ENCODE measurements at regions not wholly inside any gene's neighbourhood (a gene's known extent, or its start where the extent isn't known, plus 50 kb on each side); places are given as distances from the start of the nearest gene placed in this dataset.
A peak's percentile ranks its signal among the peaks of the same experiment; 100 is the strongest.

GRCh38 chr4:104879367-104879766, 267.3 kb upstream of the TET2 start:
- H3K4me3 ChIP-seq (ENCODE audit: low read length) = no peak overlapping the region
- H3K36me3 ChIP-seq (ENCODE audit: low read depth, low read length) = no peaks in the 10 kb centered on the region
- no peak overlapping the region for H3K27ac ChIP-seq (ENCODE audit: low read length)
- peaks cover 18% of the 10 kb centered on the region for H3K4me1 ChIP-seq (ENCODE audit: insufficient read depth, low read length)
- H3K27me3 ChIP-seq (ENCODE audit: low read length) = no peaks in the 10 kb centered on the region
- H3K79me2 ChIP-seq (ENCODE audit: low read length) = no peaks in the 10 kb centered on the region
- TF ChIP-seq CTCF (conservative IDR thresholded peaks at IDR 0.05; ENCODE audit: low read depth, low read length) (no peak), EZH2 (IDR thresholded peaks at IDR 0.05; ENCODE audit: low read length, unreplicated experiment) (no peak), EZH2phosphoT487 (IDR thresholded peaks at IDR 0.05; ENCODE audit: borderline replicate concordance, low read length) (no peak)
- ChIA-PET CTCF (no interaction called here), POLR2A (ENCODE audit: unreplicated experiment) (interaction anchor here (0.5 to 0.6 kb wide), 2 partner anchors 247 to 1400 kb away, joined by 3 to 5 read pairs; no protein-coding TSS in a partner anchor)
- ATAC-seq (peak; percentile 59; the same call in 1 of the 2 replicates), DNase-seq (peak; percentile 59)
- intact Hi-C loops (cut with micrococcal nuclease) = no loop called here
- no peak overlapping the region for H3K9ac ChIP-seq (ENCODE audit: low read length)
- H3F3A ChIP-seq (ENCODE audit: low read length, unreplicated experiment) = no peaks in the 10 kb centered on the region
- H2AFZ ChIP-seq (ENCODE audit: low read length) = no peak overlapping the region
- peak overlapping the region; percentile 41; the same call in 1 of the 2 replicates for H3K4me2 ChIP-seq (ENCODE audit: low read length)
- H3K9me3 ChIP-seq (ENCODE audit: low read length) = no peaks in the 10 kb centered on the region
- no TSS peak for BruUV-seq (replicated peaks)
- H3K9me2 ChIP-seq (replicated peaks; ENCODE audit: low read length) = no peaks in the 10 kb centered on the region
- H4K20me1 ChIP-seq (ENCODE audit: low read length) = no peaks in the 10 kb centered on the region

DNA sequence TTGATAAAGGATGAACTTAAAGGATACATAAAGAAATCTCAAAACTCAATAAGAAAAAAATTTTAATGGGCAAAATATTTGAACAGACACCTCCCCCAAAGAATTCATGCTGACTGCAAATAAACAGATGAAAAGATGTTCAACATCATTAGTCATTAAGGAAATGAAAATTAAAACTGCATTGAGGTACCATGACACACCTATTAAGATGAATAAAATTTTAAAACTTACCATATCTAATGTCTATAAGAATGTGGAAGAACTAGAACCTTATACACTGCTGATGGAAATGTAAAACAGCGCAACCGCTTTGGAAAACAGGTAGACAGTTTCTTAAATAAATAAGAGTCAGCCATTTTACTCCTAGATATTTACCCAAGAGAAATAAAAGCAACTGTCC, 266.8 kb upstream of the TET2 start:
- no peaks in the 10 kb centered on the region for H3K36me3 ChIP-seq (ENCODE audit: low read depth, low read length)
- no peaks in the 10 kb centered on the region for H3F3A ChIP-seq (ENCODE audit: low read length, unreplicated experiment)
- H3K4me3 ChIP-seq (ENCODE audit: low read length) = no peak overlapping the region
- no peaks in the 10 kb centered on the region for H3K27me3 ChIP-seq (ENCODE audit: low read length)
- ATAC-seq = peak; percentile 22; the same call in 1 of the 2 replicates
- ChIA-PET POLR2A (ENCODE audit: unreplicated experiment) (interaction anchor here (0.5 to 0.6 kb wide), 2 partner anchors 247 to 1399 kb away, joined by 3 to 5 read pairs; no protein-coding TSS in a partner anchor), CTCF (no interaction called here)
- TF ChIP-seq CTCF (conservative IDR thresholded peaks at IDR 0.05; ENCODE audit: low read depth, low read length) (no peak), EZH2phosphoT487 (IDR thresholded peaks at IDR 0.05; ENCODE audit: borderline replicate concordance, low read length) (no peak), EZH2 (IDR thresholded peaks at IDR 0.05; ENCODE audit: low read length, unreplicated experiment) (no peak)
- no peak overlapping the region for H3K27ac ChIP-seq (ENCODE audit: low read length)
- no peaks in the 10 kb centered on the region for H4K20me1 ChIP-seq (ENCODE audit: low read length)
- no peaks in the 10 kb centered on the region for H3K79me2 ChIP-seq (ENCODE audit: low read length)
- BruUV-seq (replicated peaks) = no TSS peak
- peaks cover 18% of the 10 kb centered on the region for H3K4me1 ChIP-seq (ENCODE audit: insufficient read depth, low read length)
- peak overlapping the region; percentile 41; the same call in 1 of the 2 replicates for H3K4me2 ChIP-seq (ENCODE audit: low read length)
- H3K9me2 ChIP-seq (replicated peaks; ENCODE audit: low read length) = no peaks in the 10 kb centered on the region
- H3K9ac ChIP-seq (ENCODE audit: low read length) = no peak overlapping the region
- no peak overlapping the region for H2AFZ ChIP-seq (ENCODE audit: low read length)
- H3K9me3 ChIP-seq (ENCODE audit: low read length) = no peaks in the 10 kb centered on the region
- DNase-seq = no peak
- intact Hi-C loops (cut with micrococcal nuclease) = no loop called here

- DNase-seq = no peak
- no peak for TF ChIP-seq EZH2phosphoT487 (IDR thresholded peaks at IDR 0.05; ENCODE audit: borderline replicate concordance, low read length)
- TF ChIP-seq EZH2 (IDR thresholded peaks at IDR 0.05; ENCODE audit: low read length, unreplicated experiment) = no peak
- no peak for TF ChIP-seq CTCF (conservative IDR thresholded peaks at IDR 0.05; ENCODE audit: low read depth, low read length)
- Histone ChIP-seq H4K20me1 (ENCODE audit: low read length) (no peaks in the 10 kb centered on the region), H3K4me3 (ENCODE audit: low read length) (no peak overlapping the region), H3K9ac (ENCODE audit: low read length) (no peak overlapping the region), H3K9me2 (replicated peaks; ENCODE audit: low read length) (no peaks in the 10 kb centered on the region), H3K27ac (ENCODE audit: low read length) (no peak overlapping the region), H3K9me3 (ENCODE audit: low read length) (no peaks in the 10 kb centered on the region), H3K79me2 (ENCODE audit: low read length) (no peaks in the 10 kb centered on the region), H2AFZ (ENCODE audit: low read length) (no peak overlapping the region), H3K4me1 (ENCODE audit: insufficient read depth, low read length) (peaks cover 18% of the 10 kb centered on the region), H3K4me2 (ENCODE audit: low read length) (no peak overlapping the region), H3F3A (ENCODE audit: low read length, unreplicated experiment) (no peaks in the 10 kb centered on the region), H3K27me3 (ENCODE audit: low read length) (no peaks in the 10 kb centered on the region), H3K36me3 (ENCODE audit: low read depth, low read length) (no peaks in the 10 kb centered on the region)
- intact Hi-C loops (cut with micrococcal nuclease) = no loop called here
- ChIA-PET CTCF (no interaction called here), POLR2A (ENCODE audit: unreplicated experiment) (no interaction called here)
- BruUV-seq (replicated peaks) = no TSS peak
- ATAC-seq = no peak
Observed at GRCh38 chr4:104881136-104881886, 265.4 kb upstream of the TET2 start.

Measured in PC-3 (cell line).